Osteocyte (in vitro differentiated cells): ENCODE measurements at regions not wholly inside any gene's neighbourhood (a gene's known extent, or its start where the extent isn't known, plus 50 kb on each side); places are given as distances from the start of the nearest gene placed in this dataset.

Source experiments
- DNase-seq: peaks from one replicate; pipeline ENCODE4 v3.0.0; 2021; ENCODE audit warnings: mixed read lengths; ENCODE audit not compliant: unreplicated experiment; ENCODE audit errors: extremely low spot score
- H3K27ac Mint-ChIP-seq: one replicate; pipeline ENCODE4 v1.8.0; 2021; ENCODE audit warnings: mild to moderate bottlenecking, mixed read lengths; ENCODE audit not compliant: unreplicated experiment
- H3K27me3 Mint-ChIP-seq: one replicate; pipeline ENCODE4 v1.8.0; 2021; ENCODE audit warnings: mixed read lengths; ENCODE audit not compliant: unreplicated experiment
- H3K36me3 Mint-ChIP-seq: one replicate; pipeline ENCODE4 v1.8.0; 2021; ENCODE audit warnings: mixed read lengths; ENCODE audit not compliant: unreplicated experiment
- H3K4me1 Mint-ChIP-seq: one replicate; pipeline ENCODE4 v1.8.0; 2021; ENCODE audit warnings: mixed read lengths; ENCODE audit not compliant: unreplicated experiment
- H3K4me3 Mint-ChIP-seq: one replicate; pipeline ENCODE4 v1.8.0; 2021; ENCODE audit warnings: mild to moderate bottlenecking, moderate library complexity, mixed read lengths; ENCODE audit not compliant: unreplicated experiment
- H3K9me3 Mint-ChIP-seq: one replicate; pipeline ENCODE4 v1.8.0; 2021; ENCODE audit warnings: mixed read lengths; ENCODE audit not compliant: unreplicated experiment
- TF ChIP-seq, protein P1 (sequence below): fragments of 200-600 bp; sonication (generic); IDR thresholded peaks from 2 replicates; pipeline ENCODE4 v1.5.0; 2021; ENCODE audit warnings: antibody characterized with exemption, mild to moderate bottlenecking, moderate library complexity

DNA sequence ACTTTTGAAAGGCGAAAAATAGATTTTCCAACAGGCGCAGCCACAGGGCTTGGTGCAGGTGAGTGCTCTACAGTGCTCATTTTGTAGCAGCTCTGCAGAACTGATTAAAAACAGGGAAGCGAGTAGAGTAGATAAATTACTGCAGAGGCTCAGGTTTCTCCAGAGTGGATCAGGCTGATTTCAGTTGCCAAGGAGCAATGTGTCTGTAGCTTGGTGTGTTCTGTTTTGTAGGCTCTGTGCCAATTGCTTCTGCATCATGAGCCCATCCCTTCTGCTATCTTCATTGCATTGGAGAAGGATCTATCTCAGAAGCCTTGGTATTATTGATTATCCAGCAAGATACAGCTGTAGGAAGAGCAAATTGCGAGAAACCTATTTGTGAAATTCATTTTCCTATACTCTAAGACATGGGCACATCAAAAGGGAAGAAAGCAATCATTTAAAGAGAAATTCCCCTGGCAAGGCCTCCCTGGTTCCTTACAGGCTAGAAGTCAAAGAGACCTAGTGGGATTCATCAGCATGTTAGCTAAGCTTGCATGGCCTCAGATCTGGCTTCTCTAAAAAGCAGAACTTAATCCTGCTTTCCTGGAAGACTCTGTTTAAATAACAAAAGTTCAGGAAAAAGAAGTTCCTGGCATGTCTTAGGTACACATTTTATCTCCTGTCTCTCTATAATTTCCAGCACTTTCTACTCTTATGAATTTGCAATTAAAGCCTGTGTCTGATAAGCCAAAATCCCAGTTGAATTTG, 432.4 kb upstream of the ATP10A start:
- H3K27ac Mint-ChIP-seq: no peak overlapping the region
- peaks cover 25% of the 10 kb centered on the region for H3K9me3 Mint-ChIP-seq
- no peaks in the 10 kb centered on the region for H3K4me1 Mint-ChIP-seq
- DNase-seq: no peak
- TF ChIP-seq, protein P1, sequence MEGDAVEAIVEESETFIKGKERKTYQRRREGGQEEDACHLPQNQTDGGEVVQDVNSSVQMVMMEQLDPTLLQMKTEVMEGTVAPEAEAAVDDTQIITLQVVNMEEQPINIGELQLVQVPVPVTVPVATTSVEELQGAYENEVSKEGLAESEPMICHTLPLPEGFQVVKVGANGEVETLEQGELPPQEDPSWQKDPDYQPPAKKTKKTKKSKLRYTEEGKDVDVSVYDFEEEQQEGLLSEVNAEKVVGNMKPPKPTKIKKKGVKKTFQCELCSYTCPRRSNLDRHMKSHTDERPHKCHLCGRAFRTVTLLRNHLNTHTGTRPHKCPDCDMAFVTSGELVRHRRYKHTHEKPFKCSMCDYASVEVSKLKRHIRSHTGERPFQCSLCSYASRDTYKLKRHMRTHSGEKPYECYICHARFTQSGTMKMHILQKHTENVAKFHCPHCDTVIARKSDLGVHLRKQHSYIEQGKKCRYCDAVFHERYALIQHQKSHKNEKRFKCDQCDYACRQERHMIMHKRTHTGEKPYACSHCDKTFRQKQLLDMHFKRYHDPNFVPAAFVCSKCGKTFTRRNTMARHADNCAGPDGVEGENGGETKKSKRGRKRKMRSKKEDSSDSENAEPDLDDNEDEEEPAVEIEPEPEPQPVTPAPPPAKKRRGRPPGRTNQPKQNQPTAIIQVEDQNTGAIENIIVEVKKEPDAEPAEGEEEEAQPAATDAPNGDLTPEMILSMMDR: no peak
- no peaks in the 10 kb centered on the region for H3K36me3 Mint-ChIP-seq
- H3K27me3 Mint-ChIP-seq: no peaks in the 10 kb centered on the region
- no peak overlapping the region for H3K4me3 Mint-ChIP-seq

- H3K4me3 Mint-ChIP-seq: no peak overlapping the region
- no peak overlapping the region for H3K27ac Mint-ChIP-seq
- TF ChIP-seq, protein P1: no peak
- no peak for DNase-seq
- H3K9me3 Mint-ChIP-seq: peaks cover 27% of the 10 kb centered on the region
- no peaks in the 10 kb centered on the region for H3K4me1 Mint-ChIP-seq
- H3K36me3 Mint-ChIP-seq: no peaks in the 10 kb centered on the region
- H3K27me3 Mint-ChIP-seq: no peaks in the 10 kb centered on the region
Observed at GRCh38 chr15:26294059-26294689, 431.0 kb upstream of the ATP10A start.

- Mint-ChIP-seq H3K4me3 (no peak overlapping the region), H3K36me3 (no peaks in the 10 kb centered on the region), H3K27ac (no peak overlapping the region), H3K4me1 (no peaks in the 10 kb centered on the region), H3K9me3 (peaks cover 41% of the 10 kb centered on the region), H3K27me3 (no peaks in the 10 kb centered on the region)
- DNase-seq: no peak
- TF ChIP-seq, protein P1: no peak
Observed at GRCh38 chr15:26287381-26287780, 424.3 kb upstream of the ATP10A start.

GRCh38 chr15:26280281-26280680, 417.2 kb upstream of the ATP10A start:
- Mint-ChIP-seq H3K4me1 (no peaks in the 10 kb centered on the region), H3K27ac (no peak overlapping the region), H3K27me3 (no peaks in the 10 kb centered on the region), H3K4me3 (no peak overlapping the region), H3K9me3 (peaks cover 5% of the 10 kb centered on the region), H3K36me3 (no peaks in the 10 kb centered on the region)
- no peak for DNase-seq
- TF ChIP-seq, protein P1: no peak

DNA sequence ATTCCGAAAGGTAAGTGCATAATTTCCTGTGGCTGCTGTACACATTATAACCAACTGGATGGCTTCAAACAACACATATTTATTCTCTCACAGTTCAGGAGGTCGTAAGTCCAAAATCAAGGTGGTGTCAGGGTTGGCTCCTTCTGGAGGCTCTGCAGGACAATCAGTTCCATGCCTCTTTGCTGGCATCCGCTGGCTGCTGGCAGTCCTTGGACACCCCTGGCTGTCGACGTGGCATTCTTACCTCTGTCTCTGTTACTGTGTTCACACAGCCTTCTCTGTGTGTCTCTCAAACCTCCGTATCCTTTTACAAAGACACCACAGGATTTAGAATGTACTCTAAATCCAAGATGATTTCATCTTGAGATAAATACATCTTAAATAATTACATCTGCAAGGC, 398.8 kb upstream of the ATP10A start:
- H3K27me3 Mint-ChIP-seq: no peaks in the 10 kb centered on the region
- no peak overlapping the region for H3K27ac Mint-ChIP-seq
- DNase-seq: no peak
- no peak overlapping the region for H3K4me3 Mint-ChIP-seq
- H3K36me3 Mint-ChIP-seq: no peaks in the 10 kb centered on the region
- no peaks in the 10 kb centered on the region for H3K9me3 Mint-ChIP-seq
- TF ChIP-seq, protein P1: no peak
- no peaks in the 10 kb centered on the region for H3K4me1 Mint-ChIP-seq
